PC-9 (cell line): ENCODE measurements at regions not wholly inside any gene's neighbourhood (a gene's known extent, or its start where the extent isn't known, plus 50 kb on each side); places are given as distances from the start of the nearest gene placed in this dataset.

Experiments
- BruUV-seq: library from RNA; stranded (reverse); fragments of 400-500 nt; replicated peaks from 2 replicates; lab custom pipeline; 2021; lab: Mats Ljungman, UMichigan
- CTCF ChIA-PET: fragments of 300-600 bp; sonication (Branson Sonifier 250); formaldehyde crosslinking; loops from one replicate; lab custom pipeline; 2022; ENCODE audit warnings: antibody characterized with exemption; lab: Charles Lee
- POLR2A ChIA-PET: fragments of 300-600 bp; sonication (Branson Sonifier 250); formaldehyde crosslinking; loops from one replicate; lab custom pipeline; 2022; ENCODE audit warnings: antibody characterized with exemption; ENCODE audit not compliant: unreplicated experiment; lab: Charles Lee
- DNase-seq, 2 experiments: peaks; one replicate each; pipeline versions ENCODE4 v3.0.0 to v3.0.0-alpha.2; 2015 to 2022; ENCODE audit warnings: mixed read lengths in 1 of 2
- H2AFZ ChIP-seq: fragments of 200-600 bp; sonication (generic); 2 replicates; pipeline ENCODE4 v1.8.1; 2017; ENCODE audit warnings: antibody characterized with exemption
- H3F3A ChIP-seq: fragments of 200-600 bp; sonication (generic); 2 replicates; pipeline ENCODE4 v1.8.1; 2017; ENCODE audit warnings: antibody characterized with exemption, mild to moderate bottlenecking, low read depth; ENCODE audit not compliant: insufficient read depth
- H3K27ac ChIP-seq: fragments of 200-600 bp; sonication (generic); 2 replicates; pipeline ENCODE4 v1.6.1; 2016; ENCODE audit warnings: mixed run types
- H3K27me3 ChIP-seq: fragments of 200-600 bp; sonication (generic); 2 replicates; pipeline ENCODE4 v1.6.1; 2016; ENCODE audit warnings: low read depth, mixed run types; ENCODE audit not compliant: insufficient read depth
- H3K36me3 ChIP-seq: fragments of 200-600 bp; sonication (generic); 2 replicates; pipeline ENCODE4 v1.6.1; 2016; ENCODE audit warnings: low read depth, mixed run types
- H3K4me1 ChIP-seq: fragments of 200-600 bp; sonication (generic); replicated peaks from 2 replicates; pipeline ENCODE4 v1.6.1; 2016; ENCODE audit warnings: mixed run types; ENCODE audit not compliant: insufficient read depth
- H3K4me2 ChIP-seq: fragments of 200-600 bp; sonication (generic); 2 replicates; pipeline ENCODE4 v1.6.1; 2017; ENCODE audit warnings: mixed run types
- H3K4me3 ChIP-seq: fragments of 200-600 bp; sonication (generic); 2 replicates; pipeline ENCODE4 v1.6.1; 2016; ENCODE audit warnings: mixed run types
- H3K79me2 ChIP-seq: fragments of 200-600 bp; sonication (generic); 2 replicates; pipeline ENCODE4 v1.6.1; 2017; ENCODE audit warnings: low read depth, mixed run types
- H3K9me2 ChIP-seq: fragments of 200-600 bp; sonication (generic); 2 replicates; pipeline ENCODE4 v1.8.1; 2017; ENCODE audit warnings: mild to moderate bottlenecking; ENCODE audit not compliant: insufficient read depth
- H3K9me3 ChIP-seq: fragments of 200-600 bp; sonication (generic); 2 replicates; pipeline ENCODE4 v1.8.1; 2016; ENCODE audit warnings: low read depth; ENCODE audit not compliant: insufficient read depth
- H4K20me1 ChIP-seq: fragments of 200-600 bp; sonication (generic); 2 replicates; pipeline ENCODE4 v1.8.1; 2017; ENCODE audit not compliant: insufficient read depth
- EZH2 ChIP-seq: fragments of 200-600 bp; sonication (generic); IDR thresholded peaks from 2 replicates; pipeline ENCODE4 v1.8.0; 2017; ENCODE audit warnings: antibody characterized with exemption, low read depth
- intact Hi-C: fragments of 100-400 bp; cut with micrococcal nuclease; formaldehyde crosslinking; loops from one replicate; pipeline ENCODE4 v1.10.0; 2022; ENCODE audit not compliant: unreplicated experiment
- TF ChIP-seq, protein P1 (sequence below): fragments of 200-600 bp; sonication (generic); conservative IDR thresholded peaks from 2 replicates; pipeline ENCODE4 v1.6.1; 2017; ENCODE audit warnings: mixed run types, antibody characterized with exemption, mild to moderate bottlenecking, moderate library complexity

DNA sequence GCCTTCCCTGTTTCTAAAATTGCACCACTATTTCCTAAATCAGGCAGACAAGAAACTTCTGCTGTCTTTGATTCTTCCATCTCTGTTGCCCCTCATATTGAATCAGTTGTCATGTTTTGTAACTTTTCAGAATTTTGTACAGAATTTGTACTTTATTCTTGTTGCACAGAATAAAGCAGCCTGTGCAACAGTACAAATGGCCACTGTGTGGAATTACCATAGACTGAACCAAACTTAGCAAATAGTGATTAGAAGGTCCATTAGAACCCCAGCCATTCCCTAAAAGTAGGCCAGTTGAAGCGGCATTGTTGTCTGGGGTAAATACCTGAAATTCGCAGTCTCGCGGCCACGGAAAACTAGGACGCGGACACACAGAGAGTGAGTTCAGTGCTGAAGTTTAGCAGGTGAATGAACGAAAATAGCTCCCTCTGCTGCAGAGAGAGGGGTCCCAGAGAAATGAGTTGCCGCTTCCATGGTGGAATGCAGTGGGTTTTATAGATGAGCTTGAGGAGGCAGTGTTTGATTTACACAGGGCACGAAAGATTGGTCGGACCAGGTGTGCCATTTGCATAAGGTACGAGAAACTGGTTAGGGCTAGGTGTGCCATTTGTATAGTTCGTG lies 71.8 kb downstream of the C4orf33 start:
- Histone ChIP-seq H3K4me3 (no peak overlapping the region), H2AFZ (no peak overlapping the region), H3K27ac (no peak overlapping the region), H3K4me1 (no peaks in the 10 kb centered on the region), H3K79me2 (no peaks in the 10 kb centered on the region), H3K36me3 (no peaks in the 10 kb centered on the region), H3F3A (no peaks in the 10 kb centered on the region), H4K20me1 (no peaks in the 10 kb centered on the region), H3K27me3 (no peaks in the 10 kb centered on the region), H3K9me3 (no peaks in the 10 kb centered on the region), H3K9me2 (no peaks in the 10 kb centered on the region), H3K4me2 (no peak overlapping the region)
- CTCF ChIA-PET, result no interaction called here
- POLR2A ChIA-PET, result no interaction called here
- TF ChIP-seq EZH2, result no peak
- TF ChIP-seq, protein P1, sequence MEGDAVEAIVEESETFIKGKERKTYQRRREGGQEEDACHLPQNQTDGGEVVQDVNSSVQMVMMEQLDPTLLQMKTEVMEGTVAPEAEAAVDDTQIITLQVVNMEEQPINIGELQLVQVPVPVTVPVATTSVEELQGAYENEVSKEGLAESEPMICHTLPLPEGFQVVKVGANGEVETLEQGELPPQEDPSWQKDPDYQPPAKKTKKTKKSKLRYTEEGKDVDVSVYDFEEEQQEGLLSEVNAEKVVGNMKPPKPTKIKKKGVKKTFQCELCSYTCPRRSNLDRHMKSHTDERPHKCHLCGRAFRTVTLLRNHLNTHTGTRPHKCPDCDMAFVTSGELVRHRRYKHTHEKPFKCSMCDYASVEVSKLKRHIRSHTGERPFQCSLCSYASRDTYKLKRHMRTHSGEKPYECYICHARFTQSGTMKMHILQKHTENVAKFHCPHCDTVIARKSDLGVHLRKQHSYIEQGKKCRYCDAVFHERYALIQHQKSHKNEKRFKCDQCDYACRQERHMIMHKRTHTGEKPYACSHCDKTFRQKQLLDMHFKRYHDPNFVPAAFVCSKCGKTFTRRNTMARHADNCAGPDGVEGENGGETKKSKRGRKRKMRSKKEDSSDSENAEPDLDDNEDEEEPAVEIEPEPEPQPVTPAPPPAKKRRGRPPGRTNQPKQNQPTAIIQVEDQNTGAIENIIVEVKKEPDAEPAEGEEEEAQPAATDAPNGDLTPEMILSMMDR, result no peak
- no TSS peak for BruUV-seq
- intact Hi-C loops, result no loop called here
- no peak for DNase-seq

- H3K9me3 ChIP-seq, result no peaks in the 10 kb centered on the region
- no peaks in the 10 kb centered on the region for H4K20me1 ChIP-seq
- H3K4me3 ChIP-seq, result no peak overlapping the region
- CTCF ChIA-PET, result no interaction called here
- TF ChIP-seq, protein P1, result no peak
- no peak for TF ChIP-seq EZH2
- intact Hi-C loops, result no loop called here
- DNase-seq, result no peak
- H3F3A ChIP-seq, result no peaks in the 10 kb centered on the region
- no peaks in the 10 kb centered on the region for H3K9me2 ChIP-seq
- H3K79me2 ChIP-seq, result no peaks in the 10 kb centered on the region
- POLR2A ChIA-PET, result no interaction called here
- H3K4me2 ChIP-seq, result no peak overlapping the region
- no peak overlapping the region for H2AFZ ChIP-seq
- no peak overlapping the region for H3K27ac ChIP-seq
- no TSS peak for BruUV-seq
- H3K27me3 ChIP-seq, result no peaks in the 10 kb centered on the region
- no peaks in the 10 kb centered on the region for H3K4me1 ChIP-seq
- no peaks in the 10 kb centered on the region for H3K36me3 ChIP-seq
These were observed 76.2 kb downstream of the C4orf33 start for GRCh38 chr4:129172181-129172580.

DNA sequence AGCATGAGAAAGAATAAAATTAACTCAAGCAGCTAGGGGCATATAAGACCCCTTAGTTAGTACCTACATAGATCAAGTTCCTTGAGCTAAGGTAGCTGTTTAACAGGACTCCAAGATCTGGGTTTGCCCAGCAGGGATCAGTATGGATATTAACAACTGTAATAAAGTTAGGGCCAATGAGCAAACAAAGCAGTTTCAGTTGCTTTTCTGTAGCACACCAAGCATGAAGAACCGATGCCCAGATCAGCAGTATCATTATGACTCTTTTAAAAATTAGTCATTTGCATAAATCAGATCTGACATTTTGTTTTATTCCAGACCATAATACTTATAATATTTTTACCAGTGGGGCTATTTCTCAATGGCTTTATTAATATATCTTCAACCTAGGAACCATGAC lies 80.9 kb downstream of the C4orf33 start:
- Histone ChIP-seq H3F3A (no peaks in the 10 kb centered on the region), H3K27me3 (no peaks in the 10 kb centered on the region), H3K4me1 (no peaks in the 10 kb centered on the region), H3K79me2 (no peaks in the 10 kb centered on the region), H4K20me1 (no peaks in the 10 kb centered on the region), H3K4me2 (no peak overlapping the region), H3K36me3 (no peaks in the 10 kb centered on the region), H3K9me2 (no peaks in the 10 kb centered on the region), H3K9me3 (no peaks in the 10 kb centered on the region), H2AFZ (no peak overlapping the region), H3K27ac (no peak overlapping the region), H3K4me3 (no peak overlapping the region)
- no peak for DNase-seq
- intact Hi-C loops, result no loop called here
- TF ChIP-seq EZH2, result no peak
- TF ChIP-seq, protein P1, result no peak
- BruUV-seq, result no TSS peak
- POLR2A ChIA-PET, result no interaction called here
- CTCF ChIA-PET, result no interaction called here
